GM23338 (cell line): ENCODE measurements at regions not wholly inside any gene's neighbourhood (a gene's known extent, or its start where the extent isn't known, plus 50 kb on each side); places are given as distances from the start of the nearest gene placed in this dataset.

Experiments
- ATAC-seq: fragments of 200-7000 bp; cut with Tn5 transposase; 3 replicates; pipeline ENCODE4 v1.9.1; 2020
- DNase-seq: peaks from one replicate; pipeline ENCODE4 v3.0.0-alpha.2; 2015; ENCODE audit warnings: low spot score
- H2AFZ ChIP-seq: fragments of 200-600 bp; sonication (generic); 2 replicates; pipeline ENCODE4 v1.8.0; 2016; ENCODE audit warnings: antibody characterized with exemption, mild to moderate bottlenecking, moderate library complexity
- H3F3A ChIP-seq: fragments of 200-600 bp; sonication (generic); replicated peaks from 2 replicates; pipeline ENCODE4 v1.8.0; 2017; ENCODE audit warnings: antibody characterized with exemption, mixed run types, low read depth
- H3K27ac ChIP-seq: fragments of 200-600 bp; sonication (generic); 2 replicates; pipeline ENCODE4 v1.6.1; 2016; ENCODE audit warnings: low read depth
- H3K27me3 ChIP-seq: fragments of 200-600 bp; sonication (generic); 2 replicates; pipeline ENCODE4 v1.8.0; 2016; ENCODE audit warnings: mild to moderate bottlenecking, mixed run types, moderate library complexity; ENCODE audit not compliant: insufficient read depth
- H3K36me3 ChIP-seq: fragments of 200-600 bp; sonication (generic); 2 replicates; pipeline ENCODE4 v1.8.0; 2016; ENCODE audit warnings: mild to moderate bottlenecking; ENCODE audit not compliant: insufficient read depth
- H3K4me1 ChIP-seq: fragments of 200-600 bp; sonication (generic); 2 replicates; pipeline ENCODE4 v1.8.0; 2016; ENCODE audit warnings: mild to moderate bottlenecking, moderate library complexity; ENCODE audit not compliant: insufficient read depth
- H3K4me2 ChIP-seq: fragments of 200-600 bp; sonication (generic); 2 replicates; pipeline ENCODE4 v1.7.1; 2017; ENCODE audit warnings: mixed run types
- H3K4me3 ChIP-seq: fragments of 200-600 bp; sonication (generic); 2 replicates; pipeline ENCODE4 v1.6.1; 2016; ENCODE audit warnings: mixed run types
- H3K79me2 ChIP-seq: fragments of 200-600 bp; sonication (generic); replicated peaks from 2 replicates; pipeline ENCODE4 v1.8.0; 2017; ENCODE audit warnings: mild to moderate bottlenecking; ENCODE audit not compliant: insufficient read depth
- H3K9me2 ChIP-seq: fragments of 200-600 bp; sonication (generic); 2 replicates; pipeline ENCODE4 v1.8.0; 2017; ENCODE audit not compliant: insufficient read depth
- H4K20me1 ChIP-seq: fragments of 200-600 bp; sonication (generic); replicated peaks from 2 replicates; pipeline ENCODE4 v1.8.0; 2017; ENCODE audit warnings: mild to moderate bottlenecking; ENCODE audit not compliant: insufficient read depth
- H3K27ac Mint-ChIP-seq: 2 replicates; pipeline ENCODE4 v1.8.0; 2020; ENCODE audit warnings: inconsistent platforms, mild to moderate bottlenecking, moderate library complexity, mixed read lengths
- H3K27me3 Mint-ChIP-seq: 3 replicates; pipeline ENCODE4 v1.8.0; 2022; ENCODE audit warnings: low read depth, mild to moderate bottlenecking, moderate library complexity, mixed read lengths, inconsistent platforms; ENCODE audit not compliant: insufficient read depth, poor library complexity
- H3K36me3 Mint-ChIP-seq: 3 replicates; pipeline ENCODE4 v1.8.0; 2021; ENCODE audit warnings: low read depth, mild to moderate bottlenecking, inconsistent platforms, moderate library complexity, mixed read lengths
- H3K4me1 Mint-ChIP-seq: 3 replicates; pipeline ENCODE4 v1.8.0; 2020; ENCODE audit warnings: mild to moderate bottlenecking, inconsistent platforms, mixed read lengths
- H3K4me3 Mint-ChIP-seq: 3 replicates; pipeline ENCODE4 v1.8.0; 2021; ENCODE audit warnings: moderate library complexity, mild to moderate bottlenecking, inconsistent platforms, mixed read lengths
- H3K9me3 Mint-ChIP-seq: 3 replicates; pipeline ENCODE4 v1.8.0; 2020; ENCODE audit warnings: moderate library complexity, mild to moderate bottlenecking, inconsistent platforms, mixed read lengths
- CREB1 ChIP-seq: fragments of 250-450 bp; sonication (Bioruptor Pico); IDR thresholded peaks from 2 replicates; pipeline ENCODE4 v1.5.0; 2020; ENCODE audit warnings: low read depth, mild to moderate bottlenecking, moderate library complexity
- EZH2 ChIP-seq: fragments of 200-600 bp; sonication (generic); IDR thresholded peaks from one replicate; pipeline ENCODE4 v1.8.0; 2017; ENCODE audit warnings: antibody characterized with exemption, mild to moderate bottlenecking, low read depth; ENCODE audit not compliant: unreplicated experiment
- EZH2phosphoT487 ChIP-seq: fragments of 200-600 bp; sonication (generic); IDR thresholded peaks from one replicate; pipeline ENCODE4 v1.8.1; 2018; ENCODE audit warnings: antibody characterized with exemption; ENCODE audit not compliant: unreplicated experiment
- JUNB ChIP-seq: IDR thresholded peaks from one replicate; pipeline ENCODE4 v1.6.1; 2016; ENCODE audit warnings: antibody characterized with exemption; ENCODE audit not compliant: unreplicated experiment
- NANOG ChIP-seq: IDR thresholded peaks from 2 replicates; pipeline ENCODE4 v1.6.1; 2016; ENCODE audit warnings: antibody characterized with exemption, borderline replicate concordance
- POLR2AphosphoS5 ChIP-seq: IDR thresholded peaks from 2 replicates; pipeline ENCODE4 v1.6.1; 2016; ENCODE audit warnings: antibody characterized with exemption, low read depth
- STAT1 ChIP-seq: IDR thresholded peaks from one replicate; pipeline ENCODE4 v1.6.1; 2016; ENCODE audit warnings: antibody characterized with exemption; ENCODE audit not compliant: unreplicated experiment
- ZNF114 ChIP-seq: fragments of 250-450 bp; sonication (Bioruptor Pico); IDR thresholded peaks from 2 replicates; pipeline ENCODE4 v1.5.0; 2020; ENCODE audit warnings: mild to moderate bottlenecking, moderate library complexity
- ZNF331 ChIP-seq: fragments of 250-450 bp; sonication (Bioruptor Pico); IDR thresholded peaks from 2 replicates; pipeline ENCODE4 v1.5.0; 2020; ENCODE audit warnings: low read depth, mild to moderate bottlenecking, moderate library complexity
- ZNF462 ChIP-seq: fragments of 250-450 bp; sonication (Bioruptor Pico); IDR thresholded peaks from 2 replicates; pipeline ENCODE4 v1.5.0; 2020; ENCODE audit warnings: mild to moderate bottlenecking, moderate library complexity
- TF ChIP-seq, protein P1 (sequence below): IDR thresholded peaks from 2 replicates; pipeline ENCODE4 v1.6.1; 2016; ENCODE audit warnings: antibody characterized with exemption
- TF ChIP-seq, protein P2 (sequence below), 2 experiments: fragments of 200-600 bp in 1 of 2; sonication (generic) in 1 of 2; conservative IDR thresholded peaks; 2 replicates each; pipeline versions ENCODE4 v1.5.1 to v1.6.1; 2016 to 2017; ENCODE audit warnings: antibody characterized with exemption in 2 of 2, low read depth in 2 of 2, mild to moderate bottlenecking in 2 of 2, moderate library complexity in 1 of 2
- TF ChIP-seq, protein P3 (sequence below): IDR thresholded peaks from one replicate; pipeline ENCODE4 v1.6.1; 2018; ENCODE audit warnings: antibody characterized with exemption; ENCODE audit not compliant: unreplicated experiment

DNA sequence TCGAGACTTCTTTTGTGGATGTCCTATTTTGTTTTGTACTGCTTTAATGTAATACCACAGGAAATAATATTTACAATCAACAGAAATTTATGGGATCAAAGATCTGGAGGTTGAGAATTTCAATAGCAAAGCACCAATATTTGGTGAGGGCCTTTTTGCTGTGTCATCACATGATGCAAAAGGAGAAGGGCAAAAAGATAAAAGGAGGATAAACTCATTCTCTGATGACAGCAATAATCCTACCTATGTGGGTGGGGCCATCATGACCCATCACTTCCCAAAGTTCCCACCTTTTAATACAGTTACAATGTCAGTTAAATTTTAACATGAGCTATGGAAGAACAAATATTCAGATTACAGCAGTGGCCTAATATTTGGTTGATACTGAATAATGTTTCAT is 832.9 kb downstream of the OTOL1 start:
- Histone ChIP-seq H2AFZ (no peak overlapping the region), H3K27ac (no peak overlapping the region), H3F3A (no peaks in the 10 kb centered on the region), H3K4me1 (no peaks in the 10 kb centered on the region), H3K9me2 (peaks cover 8% of the 10 kb centered on the region; the same call in 1 of the 2 replicates), H3K4me3 (no peak overlapping the region), H3K36me3 (no peaks in the 10 kb centered on the region), H3K79me2 (no peaks in the 10 kb centered on the region), H4K20me1 (no peaks in the 10 kb centered on the region), H3K4me2 (no peak overlapping the region), H3K27me3 (no peaks in the 10 kb centered on the region)
- Mint-ChIP-seq H3K9me3 (peaks cover 9% of the 10 kb centered on the region), H3K27me3 (peaks cover 1% of the 10 kb centered on the region), H3K4me3 (no peak overlapping the region), H3K4me1 (no peaks in the 10 kb centered on the region), H3K27ac (no peak overlapping the region), H3K36me3 (peaks cover 12% of the 10 kb centered on the region; the same call in 2 of the 3 replicates)
- DNase-seq (no peak), ATAC-seq (no peak)
- TF ChIP-seq JUNB (no peak), EZH2phosphoT487 (no peak), POLR2AphosphoS5 (no peak), CREB1 (CRISPR knock-in tag) (no peak), STAT1 (no peak), EZH2 (no peak), NANOG (no peak), ZNF462 (CRISPR knock-in tag) (no peak), ZNF114 (CRISPR knock-in tag) (no peak), ZNF331 (no peak)
- TF ChIP-seq, protein P1, sequence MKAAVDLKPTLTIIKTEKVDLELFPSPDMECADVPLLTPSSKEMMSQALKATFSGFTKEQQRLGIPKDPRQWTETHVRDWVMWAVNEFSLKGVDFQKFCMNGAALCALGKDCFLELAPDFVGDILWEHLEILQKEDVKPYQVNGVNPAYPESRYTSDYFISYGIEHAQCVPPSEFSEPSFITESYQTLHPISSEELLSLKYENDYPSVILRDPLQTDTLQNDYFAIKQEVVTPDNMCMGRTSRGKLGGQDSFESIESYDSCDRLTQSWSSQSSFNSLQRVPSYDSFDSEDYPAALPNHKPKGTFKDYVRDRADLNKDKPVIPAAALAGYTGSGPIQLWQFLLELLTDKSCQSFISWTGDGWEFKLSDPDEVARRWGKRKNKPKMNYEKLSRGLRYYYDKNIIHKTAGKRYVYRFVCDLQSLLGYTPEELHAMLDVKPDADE, result no peak
- TF ChIP-seq, protein P2, sequence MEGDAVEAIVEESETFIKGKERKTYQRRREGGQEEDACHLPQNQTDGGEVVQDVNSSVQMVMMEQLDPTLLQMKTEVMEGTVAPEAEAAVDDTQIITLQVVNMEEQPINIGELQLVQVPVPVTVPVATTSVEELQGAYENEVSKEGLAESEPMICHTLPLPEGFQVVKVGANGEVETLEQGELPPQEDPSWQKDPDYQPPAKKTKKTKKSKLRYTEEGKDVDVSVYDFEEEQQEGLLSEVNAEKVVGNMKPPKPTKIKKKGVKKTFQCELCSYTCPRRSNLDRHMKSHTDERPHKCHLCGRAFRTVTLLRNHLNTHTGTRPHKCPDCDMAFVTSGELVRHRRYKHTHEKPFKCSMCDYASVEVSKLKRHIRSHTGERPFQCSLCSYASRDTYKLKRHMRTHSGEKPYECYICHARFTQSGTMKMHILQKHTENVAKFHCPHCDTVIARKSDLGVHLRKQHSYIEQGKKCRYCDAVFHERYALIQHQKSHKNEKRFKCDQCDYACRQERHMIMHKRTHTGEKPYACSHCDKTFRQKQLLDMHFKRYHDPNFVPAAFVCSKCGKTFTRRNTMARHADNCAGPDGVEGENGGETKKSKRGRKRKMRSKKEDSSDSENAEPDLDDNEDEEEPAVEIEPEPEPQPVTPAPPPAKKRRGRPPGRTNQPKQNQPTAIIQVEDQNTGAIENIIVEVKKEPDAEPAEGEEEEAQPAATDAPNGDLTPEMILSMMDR (conservative IDR thresholded peaks at IDR 0.05; ENCODE audit: low read depth in 2 of 2), result no peak
- TF ChIP-seq, protein P3, sequence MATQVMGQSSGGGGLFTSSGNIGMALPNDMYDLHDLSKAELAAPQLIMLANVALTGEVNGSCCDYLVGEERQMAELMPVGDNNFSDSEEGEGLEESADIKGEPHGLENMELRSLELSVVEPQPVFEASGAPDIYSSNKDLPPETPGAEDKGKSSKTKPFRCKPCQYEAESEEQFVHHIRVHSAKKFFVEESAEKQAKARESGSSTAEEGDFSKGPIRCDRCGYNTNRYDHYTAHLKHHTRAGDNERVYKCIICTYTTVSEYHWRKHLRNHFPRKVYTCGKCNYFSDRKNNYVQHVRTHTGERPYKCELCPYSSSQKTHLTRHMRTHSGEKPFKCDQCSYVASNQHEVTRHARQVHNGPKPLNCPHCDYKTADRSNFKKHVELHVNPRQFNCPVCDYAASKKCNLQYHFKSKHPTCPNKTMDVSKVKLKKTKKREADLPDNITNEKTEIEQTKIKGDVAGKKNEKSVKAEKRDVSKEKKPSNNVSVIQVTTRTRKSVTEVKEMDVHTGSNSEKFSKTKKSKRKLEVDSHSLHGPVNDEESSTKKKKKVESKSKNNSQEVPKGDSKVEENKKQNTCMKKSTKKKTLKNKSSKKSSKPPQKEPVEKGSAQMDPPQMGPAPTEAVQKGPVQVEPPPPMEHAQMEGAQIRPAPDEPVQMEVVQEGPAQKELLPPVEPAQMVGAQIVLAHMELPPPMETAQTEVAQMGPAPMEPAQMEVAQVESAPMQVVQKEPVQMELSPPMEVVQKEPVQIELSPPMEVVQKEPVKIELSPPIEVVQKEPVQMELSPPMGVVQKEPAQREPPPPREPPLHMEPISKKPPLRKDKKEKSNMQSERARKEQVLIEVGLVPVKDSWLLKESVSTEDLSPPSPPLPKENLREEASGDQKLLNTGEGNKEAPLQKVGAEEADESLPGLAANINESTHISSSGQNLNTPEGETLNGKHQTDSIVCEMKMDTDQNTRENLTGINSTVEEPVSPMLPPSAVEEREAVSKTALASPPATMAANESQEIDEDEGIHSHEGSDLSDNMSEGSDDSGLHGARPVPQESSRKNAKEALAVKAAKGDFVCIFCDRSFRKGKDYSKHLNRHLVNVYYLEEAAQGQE, result no peak
